Loucy (cell line): ENCODE measurements at regions not wholly inside any gene's neighbourhood (a gene's known extent, or its start where the extent isn't known, plus 50 kb on each side); places are given as distances from the start of the nearest gene placed in this dataset.
"Not testable (repeated sequence)": the region's sequence is repeated elsewhere in the genome, so short reads cannot be mapped to it uniquely, and the experiment has no call there.

Source experiments
- H2AFZ ChIP-seq: fragments of 200-600 bp; sonication (generic); 2 replicates; pipeline ENCODE4 v1.6.0; 2016; ENCODE audit warnings: antibody characterized with exemption, mild to moderate bottlenecking, low read length, moderate library complexity
- H3F3A ChIP-seq: fragments of 200-600 bp; 2 replicates; pipeline ENCODE4 v1.6.0; 2016; ENCODE audit warnings: antibody characterized with exemption, low read depth, mild to moderate bottlenecking
- H3K27me3 ChIP-seq: fragments of 200-600 bp; sonication (generic); 2 replicates; pipeline ENCODE4 v1.6.1; 2014; ENCODE audit warnings: low read length, mild to moderate bottlenecking; ENCODE audit not compliant: insufficient read depth, poor library complexity, severe bottlenecking
- H3K36me3 ChIP-seq: fragments of 200-600 bp; sonication (generic); 2 replicates; pipeline ENCODE4 v1.6.1; 2016; ENCODE audit warnings: low read length; ENCODE audit not compliant: insufficient read depth
- H3K4me1 ChIP-seq: fragments of 200-600 bp; sonication (generic); 2 replicates; pipeline ENCODE4 v1.5.1; 2014; ENCODE audit warnings: low read length, mild to moderate bottlenecking; ENCODE audit not compliant: insufficient read depth, poor library complexity, severe bottlenecking
- H3K4me2 ChIP-seq: fragments of 200-600 bp; sonication (generic); 2 replicates; pipeline ENCODE4 v1.6.0; 2014; ENCODE audit warnings: antibody characterized with exemption, low read length, low read depth, mild to moderate bottlenecking; ENCODE audit not compliant: poor library complexity, severe bottlenecking
- H3K4me3 ChIP-seq: fragments of 200-600 bp; sonication (generic); 2 replicates; pipeline ENCODE4 v1.5.1; 2014; ENCODE audit warnings: low read length, mild to moderate bottlenecking, mixed read lengths; ENCODE audit not compliant: poor library complexity, severe bottlenecking
- H3K79me2 ChIP-seq: fragments of 200-600 bp; sonication (generic); 2 replicates; pipeline ENCODE4 v1.6.1; 2014; ENCODE audit warnings: low read length; ENCODE audit not compliant: insufficient read depth
- H3K9ac ChIP-seq: fragments of 200-600 bp; sonication (generic); 2 replicates; pipeline ENCODE4 v1.6.0; 2014; ENCODE audit warnings: mild to moderate bottlenecking, low read depth, low read length, moderate library complexity; ENCODE audit not compliant: poor library complexity, severe bottlenecking
- H3K9me2 ChIP-seq: fragments of 200-600 bp; sonication (generic); replicated peaks from 2 replicates; pipeline ENCODE4 v1.6.1; 2016; ENCODE audit warnings: low read depth, low read length, mixed read lengths
- H3K9me3 ChIP-seq: fragments of 200-600 bp; sonication (generic); 2 replicates; pipeline ENCODE4 v1.6.1; 2014; ENCODE audit warnings: mild to moderate bottlenecking, antibody characterized with exemption, low read length, low read depth; ENCODE audit not compliant: insufficient read depth
- H4K20me1 ChIP-seq: fragments of 200-600 bp; sonication (generic); 2 replicates; pipeline ENCODE4 v1.6.0; 2014; ENCODE audit warnings: antibody characterized with exemption, low read length, mild to moderate bottlenecking; ENCODE audit not compliant: insufficient read depth, poor library complexity, severe bottlenecking
- CTCF ChIP-seq: fragments of 200-600 bp; sonication (generic); conservative IDR thresholded peaks from 2 replicates; pipeline ENCODE4 v1.5.1; 2014; ENCODE audit warnings: mild to moderate bottlenecking, antibody characterized with exemption, low read length
- EZH2phosphoT487 ChIP-seq: fragments of 200-600 bp; IDR thresholded peaks from 2 replicates; pipeline ENCODE4 v1.6.1; 2018; ENCODE audit warnings: antibody characterized with exemption, mild to moderate bottlenecking, moderate library complexity, borderline replicate concordance

GRCh38 chr7:6889252-6889812, 63.3 kb upstream of the CCZ1B start:
- H3K4me2 ChIP-seq = no peak overlapping the region
- no peaks in the 10 kb centered on the region for H3K79me2 ChIP-seq
- no peaks in the 10 kb centered on the region for H4K20me1 ChIP-seq
- no peak overlapping the region for H3K4me3 ChIP-seq
- H2AFZ ChIP-seq = no peak overlapping the region
- no peaks in the 10 kb centered on the region for H3F3A ChIP-seq
- no peaks in the 10 kb centered on the region for H3K4me1 ChIP-seq
- no peaks in the 10 kb centered on the region for H3K9me3 ChIP-seq
- TF ChIP-seq EZH2phosphoT487 = no peak
- no peak for TF ChIP-seq CTCF
- no peak overlapping the region for H3K9ac ChIP-seq
- no peaks in the 10 kb centered on the region for H3K27me3 ChIP-seq
- no peaks in the 10 kb centered on the region for H3K9me2 ChIP-seq
- H3K36me3 ChIP-seq = no peaks in the 10 kb centered on the region

- not testable (repeated sequence) for H3K9ac ChIP-seq, H3K4me2 ChIP-seq, H3K9me3 ChIP-seq, H3K36me3 ChIP-seq, H3K4me1 ChIP-seq, H3K79me2 ChIP-seq, H3K27me3 ChIP-seq, H4K20me1 ChIP-seq, H3F3A ChIP-seq, H2AFZ ChIP-seq, H3K4me3 ChIP-seq, H3K9me2 ChIP-seq
Measured at GRCh38 chr7:6902097-6902518, 76.0 kb upstream of the CCZ1B start.

- H3K36me3 ChIP-seq, H2AFZ ChIP-seq, H3K4me3 ChIP-seq, H3K9ac ChIP-seq, H3K27me3 ChIP-seq, H3F3A ChIP-seq, H3K4me1 ChIP-seq, H3K4me2 ChIP-seq, H3K79me2 ChIP-seq, H4K20me1 ChIP-seq, H3K9me2 ChIP-seq, H3K9me3 ChIP-seq: not testable (repeated sequence)
Measured at GRCh38 chr7:6903289-6903688, 77.2 kb upstream of the CCZ1B start.

GRCh38 chr7:6903792-6904191, 77.7 kb upstream of the CCZ1B start:
- not testable (repeated sequence) for H3K36me3 ChIP-seq, H3K4me3 ChIP-seq

GRCh38 chr7:6917258-6917657, 91.2 kb upstream of the CCZ1B start:
- Histone ChIP-seq H3K36me3 (no peaks in the 10 kb centered on the region), H3K9ac (no peak overlapping the region), H3F3A (no peaks in the 10 kb centered on the region), H2AFZ (no peak overlapping the region), H3K9me3 (no peaks in the 10 kb centered on the region), H3K9me2 (no peaks in the 10 kb centered on the region), H4K20me1 (no peaks in the 10 kb centered on the region), H3K4me1 (no peaks in the 10 kb centered on the region), H3K4me2 (no peak overlapping the region), H3K4me3 (no peak overlapping the region), H3K27me3 (no peaks in the 10 kb centered on the region), H3K79me2 (no peaks in the 10 kb centered on the region)
- no peak for TF ChIP-seq EZH2phosphoT487
- no peak for TF ChIP-seq CTCF

More at GRCh38 chr7:6903792-6904191, 77.7 kb upstream of the CCZ1B start:
- H3K9ac ChIP-seq, H3F3A ChIP-seq, H2AFZ ChIP-seq, H3K9me3 ChIP-seq, H3K79me2 ChIP-seq, H3K9me2 ChIP-seq, H3K4me2 ChIP-seq, H3K4me1 ChIP-seq, H4K20me1 ChIP-seq, H3K27me3 ChIP-seq: not testable (repeated sequence)

GRCh38 chr7:6919169-6919568, 93.1 kb upstream of the CCZ1B start:
- H3K79me2 ChIP-seq, H3K4me2 ChIP-seq, H3F3A ChIP-seq, H3K9me2 ChIP-seq, H3K27me3 ChIP-seq, H4K20me1 ChIP-seq, H2AFZ ChIP-seq, H3K36me3 ChIP-seq, H3K9me3 ChIP-seq, H3K4me3 ChIP-seq, H3K4me1 ChIP-seq, H3K9ac ChIP-seq: not testable (repeated sequence)
